ENCODE measurements at regions not wholly inside any gene's neighbourhood (a gene's known extent, or its start where the extent isn't known, plus 50 kb on each side); places are given as distances from the start of the nearest gene placed in this dataset.

- Histone ChIP-seq H3K4me1 (replicated peaks) (peaks cover 44% of the 10 kb centered on the region), H3K27ac (peak overlapping the region; percentile 99), H3K4me3 (no peak overlapping the region)
Observed at GRCh38 chr3:184461219-184461618, 81.4 kb downstream of the CHRD start.

GRCh38 chr3:184465883-184466412 lies 86.1 kb downstream of the CHRD start:
- no peaks in the 10 kb centered on the region for H3K9me3 ChIP-seq (replicated peaks)
- peaks cover 33% of the 10 kb centered on the region for H3K4me1 ChIP-seq (replicated peaks)
- H3K27ac ChIP-seq, result peak overlapping the region; percentile 17; the same call in 1 of the 2 replicates
- H3K27me3 ChIP-seq (replicated peaks), result no peaks in the 10 kb centered on the region
- no peaks in the 10 kb centered on the region for H3K36me3 ChIP-seq
- H3K4me3 ChIP-seq, result no peak overlapping the region
- DNase-seq (ENCODE audit: low read depth in 1 of 2, low spot score in 2 of 2), result no peak

More at GRCh38 chr3:184461219-184461618, 81.4 kb downstream of the CHRD start:
- no peaks in the 10 kb centered on the region for H3K27me3 ChIP-seq (replicated peaks)
- no peaks in the 10 kb centered on the region for H3K9me3 ChIP-seq (replicated peaks)
- H3K36me3 ChIP-seq, result no peaks in the 10 kb centered on the region
- DNase-seq (ENCODE audit: low read depth in 1 of 2, low spot score in 2 of 2), result peak in 1 of 2 experiments; percentile 6

GRCh38 chr3:184466413-184466960 lies 86.6 kb downstream of the CHRD start:
- DNase-seq (ENCODE audit: low read depth in 1 of 2, low spot score in 2 of 2), result peak in 1 of 2 experiments; percentile 6
- Histone ChIP-seq H3K9me3 (replicated peaks) (no peaks in the 10 kb centered on the region), H3K27me3 (replicated peaks) (no peaks in the 10 kb centered on the region), H3K4me3 (no peak overlapping the region), H3K4me1 (replicated peaks) (peaks cover 32% of the 10 kb centered on the region), H3K27ac (no peak overlapping the region; the same call in 1 of the 2 replicates), H3K36me3 (no peaks in the 10 kb centered on the region)

- H3K4me1 ChIP-seq (replicated peaks), result peaks cover 36% of the 10 kb centered on the region
- H3K27me3 ChIP-seq (replicated peaks), result no peaks in the 10 kb centered on the region
- no peaks in the 10 kb centered on the region for H3K9me3 ChIP-seq (replicated peaks)
- no peaks in the 10 kb centered on the region for H3K36me3 ChIP-seq
- H3K27ac ChIP-seq, result no peak overlapping the region
- H3K4me3 ChIP-seq, result no peak overlapping the region
- no peak for DNase-seq (ENCODE audit: low read depth in 1 of 2, low spot score in 2 of 2)
Observed at GRCh38 chr3:184467171-184467570, 87.3 kb downstream of the CHRD start.

- Histone ChIP-seq H3K4me1 (replicated peaks) (peaks cover 27% of the 10 kb centered on the region), H3K27ac (no peak overlapping the region), H3K4me3 (no peak overlapping the region), H3K36me3 (no peaks in the 10 kb centered on the region), H3K9me3 (replicated peaks) (no peaks in the 10 kb centered on the region), H3K27me3 (replicated peaks) (no peaks in the 10 kb centered on the region)
- DNase-seq (ENCODE audit: low read depth in 1 of 2, low spot score in 2 of 2), result no peak
Observed at GRCh38 chr3:184470551-184470950, 90.7 kb downstream of the CHRD start.

GRCh38 chr3:184471439-184471838 lies 90.1 kb upstream of the EPHB3 start:
- no peaks in the 10 kb centered on the region; the same call in 1 of the 2 replicates for H3K27me3 ChIP-seq (replicated peaks)
- H3K36me3 ChIP-seq, result no peaks in the 10 kb centered on the region
- H3K27ac ChIP-seq, result no peak overlapping the region
- DNase-seq (ENCODE audit: low read depth in 1 of 2, low spot score in 2 of 2), result no peak
- no peaks in the 10 kb centered on the region for H3K9me3 ChIP-seq (replicated peaks)
- H3K4me3 ChIP-seq, result no peak overlapping the region
- peaks cover 18% of the 10 kb centered on the region for H3K4me1 ChIP-seq (replicated peaks)

GRCh38 chr3:184472723-184473428 lies 88.7 kb upstream of the EPHB3 start:
- Histone ChIP-seq H3K27me3 (replicated peaks) (no peaks in the 10 kb centered on the region; the same call in 1 of the 2 replicates), H3K36me3 (no peaks in the 10 kb centered on the region), H3K9me3 (replicated peaks) (no peaks in the 10 kb centered on the region), H3K4me3 (no peak overlapping the region), H3K4me1 (replicated peaks) (peaks cover 13% of the 10 kb centered on the region), H3K27ac (no peak overlapping the region)
- DNase-seq (ENCODE audit: low read depth in 1 of 2, low spot score in 2 of 2), result no peak

GRCh38 chr3:184474897-184475296 lies 86.7 kb upstream of the EPHB3 start:
- Histone ChIP-seq H3K4me1 (replicated peaks) (peaks cover 10% of the 10 kb centered on the region), H3K36me3 (no peaks in the 10 kb centered on the region), H3K9me3 (replicated peaks) (no peaks in the 10 kb centered on the region), H3K27me3 (replicated peaks) (no peaks in the 10 kb centered on the region; the same call in 1 of the 2 replicates), H3K4me3 (no peak overlapping the region), H3K27ac (no peak overlapping the region)
- no peak for DNase-seq (ENCODE audit: low read depth in 1 of 2, low spot score in 2 of 2)

- H3K27me3 ChIP-seq (replicated peaks), result no peaks in the 10 kb centered on the region; the same call in 1 of the 2 replicates
- no peaks in the 10 kb centered on the region for H3K36me3 ChIP-seq
Observed at GRCh38 chr3:184477940-184478339, 83.6 kb upstream of the EPHB3 start.

GRCh38 chr3:184479426-184480126 lies 82.0 kb upstream of the EPHB3 start:
- Histone ChIP-seq H3K27me3 (replicated peaks) (no peaks in the 10 kb centered on the region; the same call in 1 of the 2 replicates), H3K4me1 (replicated peaks) (peaks cover 1% of the 10 kb centered on the region; the same call in 1 of the 2 replicates), H3K36me3 (no peaks in the 10 kb centered on the region)

More at GRCh38 chr3:184477940-184478339, 83.6 kb upstream of the EPHB3 start:
- H3K9me3 ChIP-seq (replicated peaks), result no peaks in the 10 kb centered on the region
- H3K4me3 ChIP-seq, result no peak overlapping the region
- no peak overlapping the region for H3K27ac ChIP-seq
- DNase-seq (ENCODE audit: low read depth in 1 of 2, low spot score in 2 of 2), result no peak
- H3K4me1 ChIP-seq (replicated peaks), result no peaks in the 10 kb centered on the region

GRCh38 chr3:184480831-184481230 lies 80.8 kb upstream of the EPHB3 start:
- H3K36me3 ChIP-seq, result no peaks in the 10 kb centered on the region
- H3K27ac ChIP-seq, result no peak overlapping the region
- H3K27me3 ChIP-seq (replicated peaks), result no peaks in the 10 kb centered on the region; the same call in 1 of the 2 replicates
- H3K4me3 ChIP-seq, result no peak overlapping the region
- no peaks in the 10 kb centered on the region for H3K9me3 ChIP-seq (replicated peaks)
- no peak for DNase-seq (ENCODE audit: low read depth in 1 of 2, low spot score in 2 of 2)
- peaks cover 10% of the 10 kb centered on the region for H3K4me1 ChIP-seq (replicated peaks)

More at GRCh38 chr3:184479426-184480126, 82.0 kb upstream of the EPHB3 start:
- Histone ChIP-seq H3K27ac (no peak overlapping the region), H3K4me3 (no peak overlapping the region), H3K9me3 (replicated peaks) (no peaks in the 10 kb centered on the region)
- DNase-seq (ENCODE audit: low read depth in 1 of 2, low spot score in 2 of 2), result no peak

- Histone ChIP-seq H3K27ac (no peak overlapping the region), H3K4me3 (no peak overlapping the region), H3K4me1 (replicated peaks) (peaks cover 11% of the 10 kb centered on the region), H3K27me3 (replicated peaks) (no peaks in the 10 kb centered on the region), H3K36me3 (no peaks in the 10 kb centered on the region), H3K9me3 (replicated peaks) (no peaks in the 10 kb centered on the region)
- no peak for DNase-seq (ENCODE audit: low read depth in 1 of 2, low spot score in 2 of 2)
Observed at GRCh38 chr3:184481984-184482671, 79.5 kb upstream of the EPHB3 start.

- H3K4me1 ChIP-seq (replicated peaks), result peaks cover 29% of the 10 kb centered on the region
- H3K4me3 ChIP-seq, result no peak overlapping the region
- H3K27ac ChIP-seq, result 0 out of 2 replicates have a peak overlapping the region, but pooled peaks have one; percentile 22
- DNase-seq (ENCODE audit: low read depth in 1 of 2, low spot score in 2 of 2), result peak in 1 of 2 experiments; percentile 69
- no peaks in the 10 kb centered on the region for H3K9me3 ChIP-seq (replicated peaks)
- H3K36me3 ChIP-seq, result no peaks in the 10 kb centered on the region
- no peaks in the 10 kb centered on the region for H3K27me3 ChIP-seq (replicated peaks)
Observed at GRCh38 chr3:184485241-184485640, 76.3 kb upstream of the EPHB3 start.
